ENCODE measurements at regions not wholly inside any gene's neighbourhood (a gene's known extent, or its start where the extent isn't known, plus 50 kb on each side); places are given as distances from the start of the nearest gene placed in this dataset.

DNA sequence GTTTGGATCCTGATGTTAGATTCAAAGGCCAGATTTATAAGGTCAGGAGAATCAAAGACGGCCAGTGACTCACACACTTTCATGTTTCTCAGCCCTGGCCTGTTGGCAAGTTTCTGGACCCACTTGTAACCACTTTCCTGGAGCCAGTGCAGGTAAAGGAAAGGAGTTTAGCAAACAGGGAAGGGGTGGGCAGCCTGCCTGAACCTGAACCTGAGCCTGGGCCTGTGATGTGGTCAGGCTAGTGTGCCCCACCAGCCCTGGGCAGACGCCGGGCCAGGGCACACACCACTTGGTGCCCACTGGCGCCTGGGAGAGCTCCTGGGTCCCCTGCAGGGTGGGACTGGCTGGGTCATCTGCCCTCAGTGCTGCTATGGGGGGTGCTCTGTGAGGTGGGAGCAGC lies 100.5 kb upstream of the SPRED2 start:
- TF ChIP-seq, protein P1, sequence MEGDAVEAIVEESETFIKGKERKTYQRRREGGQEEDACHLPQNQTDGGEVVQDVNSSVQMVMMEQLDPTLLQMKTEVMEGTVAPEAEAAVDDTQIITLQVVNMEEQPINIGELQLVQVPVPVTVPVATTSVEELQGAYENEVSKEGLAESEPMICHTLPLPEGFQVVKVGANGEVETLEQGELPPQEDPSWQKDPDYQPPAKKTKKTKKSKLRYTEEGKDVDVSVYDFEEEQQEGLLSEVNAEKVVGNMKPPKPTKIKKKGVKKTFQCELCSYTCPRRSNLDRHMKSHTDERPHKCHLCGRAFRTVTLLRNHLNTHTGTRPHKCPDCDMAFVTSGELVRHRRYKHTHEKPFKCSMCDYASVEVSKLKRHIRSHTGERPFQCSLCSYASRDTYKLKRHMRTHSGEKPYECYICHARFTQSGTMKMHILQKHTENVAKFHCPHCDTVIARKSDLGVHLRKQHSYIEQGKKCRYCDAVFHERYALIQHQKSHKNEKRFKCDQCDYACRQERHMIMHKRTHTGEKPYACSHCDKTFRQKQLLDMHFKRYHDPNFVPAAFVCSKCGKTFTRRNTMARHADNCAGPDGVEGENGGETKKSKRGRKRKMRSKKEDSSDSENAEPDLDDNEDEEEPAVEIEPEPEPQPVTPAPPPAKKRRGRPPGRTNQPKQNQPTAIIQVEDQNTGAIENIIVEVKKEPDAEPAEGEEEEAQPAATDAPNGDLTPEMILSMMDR (IDR thresholded peaks at IDR 0.05): no peak
- no peak for TF ChIP-seq EZH2 (IDR thresholded peaks at IDR 0.05; ENCODE audit: borderline replicate concordance, insufficient read depth, low read depth, low read length, poor library complexity, severe bottlenecking)

Measured in B cell (primary cell).